ENCODE measurements at regions not wholly inside any gene's neighbourhood (a gene's known extent, or its start where the extent isn't known, plus 50 kb on each side); places are given as distances from the start of the nearest gene placed in this dataset.
"Not testable (repeated sequence)": the region's sequence is repeated elsewhere in the genome, so short reads cannot be mapped to it uniquely, and the experiment has no call there.

- DNase-seq (ENCODE audit: low read depth in 4 of 4, low spot score in 3 of 4) = no peak
Measured at GRCh38 chr15:81781395-81781794, 264.4 kb downstream of the MEX3B start.

GRCh38 chr15:81780966-81781365, 264.9 kb downstream of the MEX3B start:
- DNase-seq (ENCODE audit: low read depth in 4 of 4, low spot score in 3 of 4) = no peak

GRCh38 chr15:81779181-81779580, 266.6 kb downstream of the MEX3B start:
- DNase-seq (ENCODE audit: low read depth in 4 of 4, low spot score in 3 of 4) = no peak

GRCh38 chr15:81777546-81777945, 268.3 kb downstream of the MEX3B start:
- DNase-seq (ENCODE audit: low read depth in 4 of 4, low spot score in 3 of 4) = no peak

- no peak for DNase-seq (ENCODE audit: low read depth in 4 of 4, low spot score in 3 of 4)
Measured at GRCh38 chr15:81776976-81777375, 268.8 kb downstream of the MEX3B start.

- not testable (repeated sequence) for DNase-seq (ENCODE audit: low read depth in 4 of 4, low spot score in 3 of 4)
Measured at GRCh38 chr15:81775779-81776178, 270.0 kb downstream of the MEX3B start.

GRCh38 chr15:81774309-81774708, 271.5 kb downstream of the MEX3B start:
- no peak for DNase-seq (ENCODE audit: low read depth in 4 of 4, low spot score in 3 of 4)

GRCh38 chr15:81768773-81769172, 277.0 kb downstream of the MEX3B start:
- DNase-seq (ENCODE audit: low read depth in 4 of 4, low spot score in 3 of 4) = no peak

GRCh38 chr15:81766829-81767475, 278.9 kb downstream of the MEX3B start:
- DNase-seq (ENCODE audit: low read depth in 4 of 4, low spot score in 3 of 4) = no peak

- no peak for DNase-seq (ENCODE audit: low read depth in 4 of 4, low spot score in 3 of 4)
Measured at GRCh38 chr15:81765816-81766215, 280.0 kb downstream of the MEX3B start.

- no peak for DNase-seq (ENCODE audit: low read depth in 4 of 4, low spot score in 3 of 4)
Measured at GRCh38 chr15:81763304-81763703, 282.5 kb downstream of the MEX3B start.

- DNase-seq (ENCODE audit: low read depth in 4 of 4, low spot score in 3 of 4) = no peak
Measured at GRCh38 chr15:81760686-81761085, 285.1 kb downstream of the MEX3B start.

- DNase-seq (ENCODE audit: low read depth in 4 of 4, low spot score in 3 of 4) = peak in 1 of 4 donors; percentile 40
Measured at GRCh38 chr15:81758818-81759284, 287.0 kb downstream of the MEX3B start.

- no peak for DNase-seq (ENCODE audit: low read depth in 4 of 4, low spot score in 3 of 4)
Measured at GRCh38 chr15:81755626-81756025, 290.2 kb downstream of the MEX3B start.

- no peak for DNase-seq (ENCODE audit: low read depth in 4 of 4, low spot score in 3 of 4)
Measured at GRCh38 chr15:81754078-81754477, 291.7 kb downstream of the MEX3B start.

GRCh38 chr15:81752974-81753373, 292.8 kb downstream of the MEX3B start:
- DNase-seq (ENCODE audit: low read depth in 4 of 4, low spot score in 3 of 4) = no peak

GRCh38 chr15:81752546-81752942, 293.3 kb downstream of the MEX3B start:
- no peak for DNase-seq (ENCODE audit: low read depth in 4 of 4, low spot score in 3 of 4)

- no peak for DNase-seq (ENCODE audit: low read depth in 4 of 4, low spot score in 3 of 4)
Measured at GRCh38 chr15:81751816-81752545, 293.8 kb downstream of the MEX3B start.

GRCh38 chr15:81751256-81751655, 294.6 kb downstream of the MEX3B start:
- DNase-seq (ENCODE audit: low read depth in 4 of 4, low spot score in 3 of 4) = no peak

GRCh38 chr15:81749716-81750375, 296.0 kb downstream of the MEX3B start:
- DNase-seq (ENCODE audit: low read depth in 4 of 4, low spot score in 3 of 4) = no peak

GRCh38 chr15:81747482-81747881, 298.3 kb downstream of the MEX3B start:
- DNase-seq (ENCODE audit: low read depth in 4 of 4, low spot score in 3 of 4) = no peak

- DNase-seq (ENCODE audit: low read depth in 4 of 4, low spot score in 3 of 4) = no peak
Measured at GRCh38 chr15:81747026-81747425, 298.8 kb downstream of the MEX3B start.
